Fibroblast of lung (primary cell): ENCODE measurements at regions not wholly inside any gene's neighbourhood (a gene's known extent, or its start where the extent isn't known, plus 50 kb on each side); places are given as distances from the start of the nearest gene placed in this dataset.

ENCODE experiments used
- DNase-seq, 2 donors: peaks; one replicate each; pipeline versions ENCODE4 v3.0.0 to v3.0.0-alpha.2; 2010; ENCODE audit warnings: low read depth in 2 of 2
- H2AFZ ChIP-seq: 2 replicates; pipeline ENCODE4 v1.5.1; 2012; ENCODE audit warnings: low read length, control low read depth, inconsistent platforms
- H3K27ac ChIP-seq: 2 replicates; pipeline ENCODE4 v1.5.1; 2011; ENCODE audit warnings: low read length, control low read depth; ENCODE audit not compliant: insufficient read depth
- H3K27me3 ChIP-seq: 2 replicates; pipeline ENCODE4 v1.5.1; 2011; ENCODE audit warnings: mild to moderate bottlenecking, low read length; ENCODE audit not compliant: control insufficient read depth, insufficient read depth
- H3K36me3 ChIP-seq: 2 replicates; pipeline ENCODE4 v1.5.1; 2011; ENCODE audit warnings: low read length; ENCODE audit not compliant: control insufficient read depth, insufficient read depth
- H3K4me1 ChIP-seq: 2 replicates; pipeline ENCODE4 v1.5.1; 2011; ENCODE audit warnings: low read length; ENCODE audit not compliant: control insufficient read depth, insufficient read depth; ENCODE audit errors: extremely low read depth
- H3K4me2 ChIP-seq: 2 replicates; pipeline ENCODE4 v1.5.1; 2011; ENCODE audit warnings: low read length, control low read depth; ENCODE audit not compliant: insufficient read depth; ENCODE audit errors: extremely low read depth
- H3K4me3 ChIP-seq, 4 experiments: fragments of 200-600 bp in 1 of 4; sonication (generic) in 1 of 4; replicated peaks in 1 of 4; 2 replicates each; pipeline ENCODE4 v1.5.1; 2011 to 2016; ENCODE audit warnings: low read length in 4 of 4, low read depth in 3 of 4, mild to moderate bottlenecking in 3 of 4, control low read depth in 2 of 4, inconsistent platforms in 1 of 4, mixed read lengths in 1 of 4; ENCODE audit not compliant: insufficient read depth in 1 of 4; ENCODE audit errors: control extremely low read depth in 1 of 4
- H3K79me2 ChIP-seq: 2 replicates; pipeline ENCODE4 v1.5.1; 2012; ENCODE audit warnings: mild to moderate bottlenecking, low read length, inconsistent platforms; ENCODE audit not compliant: control insufficient read depth, insufficient read depth
- H3K9ac ChIP-seq: 2 replicates; pipeline ENCODE4 v1.5.1; 2011; ENCODE audit warnings: mild to moderate bottlenecking, low read length, control low read depth; ENCODE audit not compliant: insufficient read depth
- H3K9me3 ChIP-seq: 2 replicates; pipeline ENCODE4 v1.5.1; 2012; ENCODE audit warnings: low read depth, low read length; ENCODE audit not compliant: control insufficient read depth, insufficient read depth
- H4K20me1 ChIP-seq: 2 replicates; pipeline ENCODE4 v1.5.1; 2011; ENCODE audit warnings: low read length; ENCODE audit not compliant: control insufficient read depth, insufficient read depth; ENCODE audit errors: extremely low read depth
- EZH2 ChIP-seq: IDR thresholded peaks from 2 replicates; pipeline ENCODE4 v1.5.1; 2012; ENCODE audit warnings: low read length, control low read depth, mild to moderate bottlenecking; ENCODE audit errors: missing control alignments
- TF ChIP-seq, protein P1 (sequence below), 2 donors: IDR thresholded peaks in 1 of 2; conservative IDR thresholded peaks in 1 of 2; 1 replicate in 1 of 2; 2 replicates in 1 of 2; pipeline ENCODE4 v1.5.1; 2011 to 2012; ENCODE audit warnings: low read length in 2 of 2, control low read depth in 1 of 2, inconsistent platforms in 1 of 2, low read depth in 1 of 2, mild to moderate bottlenecking in 1 of 2

DNA sequence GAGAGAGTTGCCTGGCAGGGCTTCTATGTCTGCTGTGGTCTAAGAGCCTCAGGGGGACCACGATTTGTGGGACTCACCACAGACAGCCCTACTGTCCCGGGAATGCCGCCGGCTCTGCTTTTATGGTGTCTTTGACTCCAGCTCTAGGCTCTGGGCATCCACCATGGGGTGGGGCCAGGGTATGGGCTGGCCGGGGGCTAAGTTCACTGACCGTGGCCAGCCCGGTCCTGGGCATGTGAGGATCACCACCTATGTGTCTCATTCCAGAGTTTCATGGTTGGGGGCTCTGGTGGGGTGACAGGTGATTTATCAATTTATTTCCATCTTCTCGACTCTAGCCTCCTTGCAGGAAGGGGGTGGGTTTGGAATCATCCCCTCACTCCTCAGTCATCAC is 139.4 kb downstream of the GADD45G start:
- no peak for DNase-seq
- Histone ChIP-seq H3K27ac (no peak overlapping the region), H3K4me1 (no peaks in the 10 kb centered on the region), H3K4me2 (no peak overlapping the region), H3K27me3 (no peaks in the 10 kb centered on the region), H3K9ac (no peak overlapping the region), H3K36me3 (no peaks in the 10 kb centered on the region), H3K79me2 (no peaks in the 10 kb centered on the region), H2AFZ (no peak overlapping the region), H3K9me3 (no peaks in the 10 kb centered on the region), H4K20me1 (no peaks in the 10 kb centered on the region), H3K4me3 (no peak overlapping the region)
- no peak for TF ChIP-seq EZH2
- TF ChIP-seq, protein P1, sequence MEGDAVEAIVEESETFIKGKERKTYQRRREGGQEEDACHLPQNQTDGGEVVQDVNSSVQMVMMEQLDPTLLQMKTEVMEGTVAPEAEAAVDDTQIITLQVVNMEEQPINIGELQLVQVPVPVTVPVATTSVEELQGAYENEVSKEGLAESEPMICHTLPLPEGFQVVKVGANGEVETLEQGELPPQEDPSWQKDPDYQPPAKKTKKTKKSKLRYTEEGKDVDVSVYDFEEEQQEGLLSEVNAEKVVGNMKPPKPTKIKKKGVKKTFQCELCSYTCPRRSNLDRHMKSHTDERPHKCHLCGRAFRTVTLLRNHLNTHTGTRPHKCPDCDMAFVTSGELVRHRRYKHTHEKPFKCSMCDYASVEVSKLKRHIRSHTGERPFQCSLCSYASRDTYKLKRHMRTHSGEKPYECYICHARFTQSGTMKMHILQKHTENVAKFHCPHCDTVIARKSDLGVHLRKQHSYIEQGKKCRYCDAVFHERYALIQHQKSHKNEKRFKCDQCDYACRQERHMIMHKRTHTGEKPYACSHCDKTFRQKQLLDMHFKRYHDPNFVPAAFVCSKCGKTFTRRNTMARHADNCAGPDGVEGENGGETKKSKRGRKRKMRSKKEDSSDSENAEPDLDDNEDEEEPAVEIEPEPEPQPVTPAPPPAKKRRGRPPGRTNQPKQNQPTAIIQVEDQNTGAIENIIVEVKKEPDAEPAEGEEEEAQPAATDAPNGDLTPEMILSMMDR (conservative IDR thresholded peaks at IDR 0.05 in 1 of 2, IDR thresholded peaks at IDR 0.05 in 1 of 2; ENCODE audit: low read depth in 1 of 2, low read length in 2 of 2), result no peak

DNA sequence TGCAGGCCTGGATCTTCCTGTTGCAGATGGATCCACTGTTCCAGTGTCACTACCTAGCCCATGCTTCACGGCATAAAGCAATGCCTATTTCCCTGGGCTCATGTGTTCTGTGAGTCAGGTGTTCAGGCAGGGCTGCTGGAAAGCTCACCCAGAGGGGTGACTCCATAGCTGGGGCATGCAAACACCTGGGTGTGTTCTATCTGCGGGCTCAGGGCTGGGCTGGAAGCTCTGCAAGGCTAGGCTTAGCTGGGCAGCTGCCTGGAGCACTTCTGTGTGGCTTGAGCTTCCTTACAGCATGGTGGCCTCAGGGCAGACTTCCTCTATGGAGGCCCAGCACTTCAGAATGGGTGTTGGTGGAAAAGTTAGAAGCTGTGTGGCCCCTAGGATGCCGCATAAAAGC is 139.9 kb downstream of the GADD45G start:
- Histone ChIP-seq H3K9ac (no peak overlapping the region), H3K36me3 (no peaks in the 10 kb centered on the region), H3K27ac (no peak overlapping the region), H3K4me3 (no peak overlapping the region), H3K27me3 (no peaks in the 10 kb centered on the region), H3K4me2 (no peak overlapping the region), H2AFZ (no peak overlapping the region), H3K79me2 (no peaks in the 10 kb centered on the region), H4K20me1 (no peaks in the 10 kb centered on the region), H3K4me1 (no peaks in the 10 kb centered on the region), H3K9me3 (no peaks in the 10 kb centered on the region)
- TF ChIP-seq, protein P1 (conservative IDR thresholded peaks at IDR 0.05 in 1 of 2, IDR thresholded peaks at IDR 0.05 in 1 of 2; ENCODE audit: low read depth in 1 of 2, low read length in 2 of 2), result no peak
- no peak for TF ChIP-seq EZH2
- DNase-seq, result no peak

DNA sequence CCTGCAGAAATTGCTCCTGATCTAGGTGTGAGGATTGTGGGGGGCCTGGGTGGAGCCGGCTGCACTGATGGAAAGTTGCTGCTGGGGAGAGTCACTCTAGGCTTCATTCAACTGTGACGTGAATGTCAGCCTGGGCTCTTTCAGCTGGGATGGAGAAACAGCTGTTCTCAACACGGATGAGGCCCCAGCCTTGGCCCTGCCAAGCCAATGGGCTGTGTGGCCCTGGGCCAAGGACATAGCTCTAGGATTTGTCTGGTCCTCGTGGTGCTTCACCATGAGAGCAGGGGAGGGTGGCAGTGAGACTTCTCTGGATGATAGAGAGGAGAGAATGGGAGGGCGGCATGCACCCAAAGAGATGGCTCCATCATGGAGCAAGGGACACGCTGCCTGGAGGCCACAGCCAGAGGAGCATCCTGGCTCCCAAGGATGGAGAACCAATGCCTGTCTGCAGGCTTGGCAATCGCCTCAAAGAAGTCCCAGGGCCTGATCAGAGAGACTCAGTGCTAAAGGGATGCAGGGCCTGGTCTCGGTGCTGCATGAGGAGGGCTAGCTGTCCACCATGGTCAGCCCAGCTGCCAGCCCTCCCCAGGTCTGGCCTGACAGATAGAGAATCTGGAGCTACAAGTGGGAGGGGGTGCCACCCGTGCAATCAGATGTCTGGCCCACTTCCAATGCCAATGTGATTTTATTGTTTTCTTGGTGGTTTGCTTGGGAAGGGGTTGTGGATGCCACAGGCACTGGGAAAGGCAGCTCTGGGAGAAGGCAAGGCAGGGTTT is 141.0 kb downstream of the GADD45G start:
- Histone ChIP-seq H3K4me3 (no peak overlapping the region), H3K9ac (no peak overlapping the region), H4K20me1 (no peaks in the 10 kb centered on the region), H3K9me3 (no peaks in the 10 kb centered on the region), H3K27ac (no peak overlapping the region), H2AFZ (no peak overlapping the region), H3K4me2 (no peak overlapping the region), H3K36me3 (no peaks in the 10 kb centered on the region), H3K4me1 (no peaks in the 10 kb centered on the region), H3K27me3 (no peaks in the 10 kb centered on the region), H3K79me2 (no peaks in the 10 kb centered on the region)
- DNase-seq, result no peak
- TF ChIP-seq EZH2, result no peak
- TF ChIP-seq, protein P1 (conservative IDR thresholded peaks at IDR 0.05 in 1 of 2, IDR thresholded peaks at IDR 0.05 in 1 of 2; ENCODE audit: low read depth in 1 of 2, low read length in 2 of 2), result no peak
